HEK293 (cell line): ENCODE measurements at regions not wholly inside any gene's neighbourhood (a gene's known extent, or its start where the extent isn't known, plus 50 kb on each side); places are given as distances from the start of the nearest gene placed in this dataset.

Experiments used
- CTCF ChIA-PET: fragments of 350-600 bp; formaldehyde crosslinking; extraction: SDS; loops from one replicate; lab custom pipeline; 2021; ENCODE audit warnings: antibody characterized with exemption; lab: Yijun Ruan, JAX
- POLR2A ChIA-PET: fragments of 300-600 bp; formaldehyde crosslinking; extraction: SDS; loops from one replicate; lab custom pipeline; 2020; ENCODE audit warnings: antibody characterized with exemption, inconsistent platforms; lab: Yijun Ruan, JAX
- H3K27ac ChIP-seq: fragments of 200-500 bp; sonication (Bioruptor generic); 2 replicates; pipeline ENCODE4 v1.5.1; 2014; ENCODE audit warnings: low read depth, low read length, control low read depth, inconsistent platforms; ENCODE audit errors: extremely low read depth
- H3K36me3 ChIP-seq, 2 experiments: fragments of 200-500 bp in 1 of 2; sonication (Bioruptor generic) in 1 of 2; 1 replicate in 1 of 2; 2 replicates in 1 of 2; pipeline ENCODE4 v1.5.1; 2014 to 2017; ENCODE audit warnings: inconsistent platforms in 2 of 2, low read length in 2 of 2; ENCODE audit not compliant: control insufficient read depth in 2 of 2, insufficient read depth in 1 of 2
- H3K4me1 ChIP-seq: fragments of 200-500 bp; sonication (Bioruptor generic); 2 replicates; pipeline ENCODE4 v1.5.1; 2014; ENCODE audit warnings: mild to moderate bottlenecking, low read length, inconsistent platforms; ENCODE audit not compliant: control insufficient read depth, insufficient read depth
- H3K4me3 ChIP-seq: 2 replicates; pipeline ENCODE4 v1.5.1; 2011; ENCODE audit warnings: low read depth, mild to moderate bottlenecking, control low read depth, low read length, moderate library complexity
- H3K9me3 ChIP-seq: fragments of 200-500 bp; sonication (Bioruptor generic); 2 replicates; pipeline ENCODE4 v1.5.1; 2014; ENCODE audit warnings: low read depth, low read length, inconsistent platforms; ENCODE audit not compliant: control insufficient read depth, insufficient read depth
- ELK4 ChIP-seq: IDR thresholded peaks from 2 replicates; pipeline ENCODE4 v1.6.1; 2011; ENCODE audit warnings: mild to moderate bottlenecking, low read depth, low read length, borderline replicate concordance
- PATZ1 ChIP-seq: fragments of 450-650 bp; formaldehyde crosslinking; IDR thresholded peaks from 2 replicates; pipeline ENCODE4 v1.5.1; 2016; ENCODE audit warnings: missing biosample characterization, missing genetic modification characterization
- PRDM1 ChIP-seq: fragments of 450-650 bp; formaldehyde crosslinking; IDR thresholded peaks from 2 replicates; pipeline ENCODE4; 2016; ENCODE audit warnings: missing biosample characterization, missing genetic modification characterization
- ZBTB10 ChIP-seq: fragments of 450-650 bp; formaldehyde crosslinking; IDR thresholded peaks from 2 replicates; pipeline ENCODE4 v1.5.1; 2016; ENCODE audit warnings: missing biosample characterization, missing genetic modification characterization
- ZBTB11 ChIP-seq: fragments of 450-650 bp; formaldehyde crosslinking; conservative IDR thresholded peaks from 2 replicates; pipeline ENCODE4 v1.5.1; 2016; ENCODE audit warnings: low read depth, missing biosample characterization, missing genetic modification characterization
- ZFP37 ChIP-seq: fragments of 450-650 bp; formaldehyde crosslinking; IDR thresholded peaks from 2 replicates; pipeline ENCODE4 v1.5.1; 2016; ENCODE audit warnings: missing biosample characterization, missing genetic modification characterization
- ZNF148 ChIP-seq: fragments of 450-650 bp; formaldehyde crosslinking; IDR thresholded peaks from 2 replicates; pipeline ENCODE4 v1.5.0; 2017; ENCODE audit warnings: missing biosample characterization, missing genetic modification characterization, borderline replicate concordance
- ZNF239 ChIP-seq: fragments of 450-650 bp; formaldehyde crosslinking; IDR thresholded peaks from 2 replicates; pipeline ENCODE4 v1.5.1; 2016; ENCODE audit warnings: missing biosample characterization, missing genetic modification characterization
- ZNF311 ChIP-seq: fragments of 450-650 bp; formaldehyde crosslinking; IDR thresholded peaks from 2 replicates; pipeline ENCODE4 v1.5.1; 2017; ENCODE audit warnings: missing biosample characterization, missing genetic modification characterization, borderline replicate concordance
- ZNF398 ChIP-seq: fragments of 450-650 bp; formaldehyde crosslinking; IDR thresholded peaks from 2 replicates; pipeline ENCODE4 v1.5.1; 2017; ENCODE audit warnings: missing biosample characterization, missing genetic modification characterization
- ZNF473 ChIP-seq: fragments of 450-650 bp; formaldehyde crosslinking; IDR thresholded peaks from 2 replicates; pipeline ENCODE4 v1.5.1; 2017; ENCODE audit warnings: missing biosample characterization, missing genetic modification characterization
- ZNF521 ChIP-seq: fragments of 450-650 bp; formaldehyde crosslinking; IDR thresholded peaks from 2 replicates; pipeline ENCODE4 v1.5.1; 2017; ENCODE audit warnings: missing biosample characterization, mild to moderate bottlenecking, missing genetic modification characterization
- ZNF571 ChIP-seq: fragments of 450-650 bp; formaldehyde crosslinking; IDR thresholded peaks from 2 replicates; pipeline ENCODE4 v1.5.0; 2017; ENCODE audit warnings: missing biosample characterization, missing genetic modification characterization
- ZNF658 ChIP-seq: fragments of 450-650 bp; formaldehyde crosslinking; IDR thresholded peaks from 2 replicates; pipeline ENCODE4; 2016; ENCODE audit warnings: missing biosample characterization, missing genetic modification characterization
- ZNF785 ChIP-seq: fragments of 450-650 bp; formaldehyde crosslinking; IDR thresholded peaks from 2 replicates; pipeline ENCODE4 v1.5.1; 2016; ENCODE audit warnings: missing biosample characterization, missing genetic modification characterization
- ZNF792 ChIP-seq: fragments of 450-650 bp; formaldehyde crosslinking; IDR thresholded peaks from 2 replicates; pipeline ENCODE4 v1.5.1; 2016; ENCODE audit warnings: missing biosample characterization, missing genetic modification characterization
- ZNF830 ChIP-seq: fragments of 450-650 bp; IDR thresholded peaks from 2 replicates; pipeline ENCODE4 v1.5.0; 2018; ENCODE audit warnings: missing biosample characterization, missing genetic modification characterization, low read depth, mild to moderate bottlenecking, moderate library complexity
- ZSCAN16 ChIP-seq: fragments of 450-650 bp; formaldehyde crosslinking; IDR thresholded peaks from 2 replicates; pipeline ENCODE4 v1.5.1; 2016; ENCODE audit warnings: missing biosample characterization, missing genetic modification characterization

GRCh38 chr10:121073728-121074127, 222.6 kb downstream of the WDR11 start:
- Histone ChIP-seq H3K36me3 (no peaks in the 10 kb centered on the region), H3K4me3 (no peak overlapping the region), H3K4me1 (0 out of 2 replicates have a peak, but pooled peaks cover 2% of the 10 kb centered on the region), H3K9me3 (no peaks in the 10 kb centered on the region), H3K27ac (no peak overlapping the region)
- TF ChIP-seq ZNF148 (tag by site-specific recombination) (no peak), ZFP37 (tag by site-specific recombination) (no peak), ZNF830 (tag by site-specific recombination) (no peak), ZSCAN16 (tag by site-specific recombination) (no peak), ZNF571 (tag by site-specific recombination) (no peak)
- CTCF ChIA-PET: interaction anchor here (0.6 to 1.2 kb wide), 3 partner anchors 41 to 430 kb away, joined by 3 to 5 read pairs (median 4); no protein-coding TSS in a partner anchor
- POLR2A ChIA-PET: interaction anchor here (0.5 kb wide), 1 partner anchor 435 kb away, joined by 4 read pairs; no protein-coding TSS in a partner anchor

- no peaks in the 10 kb centered on the region for H3K36me3 ChIP-seq
- H3K9me3 ChIP-seq: no peaks in the 10 kb centered on the region
- ChIA-PET CTCF (interaction anchor here (0.5 to 0.6 kb wide), 3 partner anchors 12 to 164 kb away, joined by 3 read pairs; no protein-coding TSS in a partner anchor), POLR2A (no interaction called here)
- no peak overlapping the region for H3K27ac ChIP-seq
- no peak overlapping the region for H3K4me3 ChIP-seq
- H3K4me1 ChIP-seq: peaks cover 8% of the 10 kb centered on the region; the same call in 1 of the 2 replicates
- TF ChIP-seq ZNF398 (tag by site-specific recombination): no peak
- no peak for TF ChIP-seq ZNF239
- TF ChIP-seq ZNF792 (tag by site-specific recombination): no peak
- TF ChIP-seq ZNF785 (tag by site-specific recombination): no peak
- TF ChIP-seq ELK4: no peak
- no peak for TF ChIP-seq PRDM1 (tag by site-specific recombination)
- no peak for TF ChIP-seq PATZ1
- TF ChIP-seq ZBTB10 (tag by site-specific recombination): no peak
- no peak for TF ChIP-seq ZBTB11
- TF ChIP-seq ZNF473 (tag by site-specific recombination): no peak
- no peak for TF ChIP-seq ZNF658
- TF ChIP-seq ZNF521: no peak
- no peak for TF ChIP-seq ZNF311 (tag by site-specific recombination)
Observed at GRCh38 chr10:121076776-121077715, 225.9 kb downstream of the WDR11 start.
